Loucy (cell line): ENCODE measurements at regions not wholly inside any gene's neighbourhood (a gene's known extent, or its start where the extent isn't known, plus 50 kb on each side); places are given as distances from the start of the nearest gene placed in this dataset.

Source experiments
- H2AFZ ChIP-seq: fragments of 200-600 bp; sonication (generic); 2 replicates; pipeline ENCODE4 v1.6.0; 2016; ENCODE audit warnings: antibody characterized with exemption, mild to moderate bottlenecking, low read length, moderate library complexity
- H3F3A ChIP-seq: fragments of 200-600 bp; 2 replicates; pipeline ENCODE4 v1.6.0; 2016; ENCODE audit warnings: antibody characterized with exemption, low read depth, mild to moderate bottlenecking
- H3K27me3 ChIP-seq: fragments of 200-600 bp; sonication (generic); 2 replicates; pipeline ENCODE4 v1.6.1; 2014; ENCODE audit warnings: low read length, mild to moderate bottlenecking; ENCODE audit not compliant: insufficient read depth, poor library complexity, severe bottlenecking
- H3K36me3 ChIP-seq: fragments of 200-600 bp; sonication (generic); 2 replicates; pipeline ENCODE4 v1.6.1; 2016; ENCODE audit warnings: low read length; ENCODE audit not compliant: insufficient read depth
- H3K4me1 ChIP-seq: fragments of 200-600 bp; sonication (generic); 2 replicates; pipeline ENCODE4 v1.5.1; 2014; ENCODE audit warnings: low read length, mild to moderate bottlenecking; ENCODE audit not compliant: insufficient read depth, poor library complexity, severe bottlenecking
- H3K4me2 ChIP-seq: fragments of 200-600 bp; sonication (generic); 2 replicates; pipeline ENCODE4 v1.6.0; 2014; ENCODE audit warnings: antibody characterized with exemption, low read length, low read depth, mild to moderate bottlenecking; ENCODE audit not compliant: poor library complexity, severe bottlenecking
- H3K4me3 ChIP-seq: fragments of 200-600 bp; sonication (generic); 2 replicates; pipeline ENCODE4 v1.5.1; 2014; ENCODE audit warnings: low read length, mild to moderate bottlenecking, mixed read lengths; ENCODE audit not compliant: poor library complexity, severe bottlenecking
- H3K79me2 ChIP-seq: fragments of 200-600 bp; sonication (generic); 2 replicates; pipeline ENCODE4 v1.6.1; 2014; ENCODE audit warnings: low read length; ENCODE audit not compliant: insufficient read depth
- H3K9ac ChIP-seq: fragments of 200-600 bp; sonication (generic); 2 replicates; pipeline ENCODE4 v1.6.0; 2014; ENCODE audit warnings: mild to moderate bottlenecking, low read depth, low read length, moderate library complexity; ENCODE audit not compliant: poor library complexity, severe bottlenecking
- H3K9me2 ChIP-seq: fragments of 200-600 bp; sonication (generic); replicated peaks from 2 replicates; pipeline ENCODE4 v1.6.1; 2016; ENCODE audit warnings: low read depth, low read length, mixed read lengths
- H3K9me3 ChIP-seq: fragments of 200-600 bp; sonication (generic); 2 replicates; pipeline ENCODE4 v1.6.1; 2014; ENCODE audit warnings: mild to moderate bottlenecking, antibody characterized with exemption, low read length, low read depth; ENCODE audit not compliant: insufficient read depth
- H4K20me1 ChIP-seq: fragments of 200-600 bp; sonication (generic); 2 replicates; pipeline ENCODE4 v1.6.0; 2014; ENCODE audit warnings: antibody characterized with exemption, low read length, mild to moderate bottlenecking; ENCODE audit not compliant: insufficient read depth, poor library complexity, severe bottlenecking
- CTCF ChIP-seq: fragments of 200-600 bp; sonication (generic); conservative IDR thresholded peaks from 2 replicates; pipeline ENCODE4 v1.5.1; 2014; ENCODE audit warnings: mild to moderate bottlenecking, antibody characterized with exemption, low read length
- EZH2phosphoT487 ChIP-seq: fragments of 200-600 bp; IDR thresholded peaks from 2 replicates; pipeline ENCODE4 v1.6.1; 2018; ENCODE audit warnings: antibody characterized with exemption, mild to moderate bottlenecking, moderate library complexity, borderline replicate concordance

DNA sequence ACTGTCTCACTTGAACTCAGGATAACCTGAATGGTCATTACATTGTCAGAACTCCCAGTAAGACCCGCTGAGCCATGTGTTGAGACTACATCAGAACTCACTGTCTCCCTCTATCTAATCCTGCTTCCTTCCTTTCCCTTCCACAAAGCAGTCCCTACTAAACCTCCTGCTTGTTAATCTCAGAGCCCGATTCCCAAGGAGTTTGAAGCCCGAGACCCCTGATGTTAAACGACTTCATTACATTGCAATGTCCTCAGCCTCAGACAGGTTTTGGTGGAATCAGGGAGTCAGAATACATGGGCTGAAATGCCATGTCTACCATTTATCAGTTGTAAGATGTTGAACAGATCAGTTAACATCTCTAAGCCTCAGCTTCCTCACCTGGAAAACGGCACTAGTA is 682.4 kb downstream of the ADGRL2 start:
- Histone ChIP-seq H2AFZ (no peak overlapping the region), H3K27me3 (no peaks in the 10 kb centered on the region), H3K36me3 (no peaks in the 10 kb centered on the region), H3K9me3 (no peaks in the 10 kb centered on the region), H3K4me3 (no peak overlapping the region), H3K4me1 (no peaks in the 10 kb centered on the region), H3K9me2 (no peaks in the 10 kb centered on the region), H3F3A (no peaks in the 10 kb centered on the region), H3K9ac (no peak overlapping the region), H3K4me2 (no peak overlapping the region), H3K79me2 (no peaks in the 10 kb centered on the region), H4K20me1 (no peaks in the 10 kb centered on the region)
- TF ChIP-seq EZH2phosphoT487, result no peak
- TF ChIP-seq CTCF, result no peak

- Histone ChIP-seq H3K9ac (no peak overlapping the region), H3F3A (no peaks in the 10 kb centered on the region), H3K9me3 (no peaks in the 10 kb centered on the region), H2AFZ (no peak overlapping the region), H3K4me1 (no peaks in the 10 kb centered on the region), H3K27me3 (no peaks in the 10 kb centered on the region), H3K79me2 (no peaks in the 10 kb centered on the region), H3K4me3 (no peak overlapping the region), H3K9me2 (0 out of 2 replicates have a peak, but pooled peaks cover 3% of the 10 kb centered on the region), H3K4me2 (no peak overlapping the region), H4K20me1 (no peaks in the 10 kb centered on the region), H3K36me3 (no peaks in the 10 kb centered on the region)
- TF ChIP-seq EZH2phosphoT487 (no peak), CTCF (no peak)
Measured at GRCh38 chr1:82478916-82479315, 678.2 kb downstream of the ADGRL2 start.

DNA sequence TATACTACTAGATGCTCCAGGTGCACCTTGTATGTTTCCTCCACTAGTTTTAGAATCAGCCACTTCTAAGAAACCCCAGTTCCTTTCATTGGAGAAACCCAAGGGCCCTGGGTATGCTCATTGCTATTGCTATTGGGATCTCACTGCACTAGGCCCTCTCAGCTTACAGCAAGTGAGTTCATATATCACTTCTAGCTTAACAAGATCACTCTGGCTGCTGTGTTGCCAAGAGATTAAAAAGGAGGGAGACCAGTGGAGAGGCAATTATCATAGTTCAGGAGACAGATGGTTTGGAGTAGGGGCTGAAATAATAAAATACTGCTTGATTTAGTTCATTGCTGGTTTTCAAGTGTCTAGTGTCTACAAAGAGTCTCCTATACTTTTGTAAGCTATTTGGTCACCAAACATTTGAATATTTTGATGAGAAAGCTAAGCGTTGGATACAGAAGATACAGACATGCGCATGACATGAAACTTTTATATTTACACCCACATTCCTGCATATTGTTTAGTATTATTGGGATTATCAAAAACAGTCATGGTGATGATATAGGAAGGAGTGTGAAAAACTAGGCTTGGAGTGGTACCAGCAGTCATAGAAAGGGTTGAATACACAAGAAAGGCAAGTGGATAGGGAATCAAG is 671.9 kb downstream of the ADGRL2 start:
- Histone ChIP-seq H3K9ac (no peak overlapping the region), H3K9me2 (0 out of 2 replicates have a peak, but pooled peaks cover 3% of the 10 kb centered on the region), H3K4me2 (no peak overlapping the region), H4K20me1 (no peaks in the 10 kb centered on the region), H2AFZ (no peak overlapping the region), H3K4me3 (no peak overlapping the region), H3F3A (no peaks in the 10 kb centered on the region), H3K9me3 (no peaks in the 10 kb centered on the region), H3K79me2 (no peaks in the 10 kb centered on the region), H3K36me3 (no peaks in the 10 kb centered on the region), H3K4me1 (no peaks in the 10 kb centered on the region), H3K27me3 (no peaks in the 10 kb centered on the region)
- no peak for TF ChIP-seq EZH2phosphoT487
- no peak for TF ChIP-seq CTCF
